Mammary epithelial cell (primary cell): ENCODE measurements at regions not wholly inside any gene's neighbourhood (a gene's known extent, or its start where the extent isn't known, plus 50 kb on each side); places are given as distances from the start of the nearest gene placed in this dataset.

Experiments used
- EZH2 ChIP-seq: IDR thresholded peaks from 2 replicates; pipeline ENCODE4 v1.6.1; 2012; ENCODE audit warnings: low read length, inconsistent platforms, borderline replicate concordance
- TF ChIP-seq, protein P1 (sequence below), 2 donors: IDR thresholded peaks in 1 of 2; conservative IDR thresholded peaks in 1 of 2; 2 replicates each; pipeline ENCODE4 v1.5.1; 2011 to 2012; ENCODE audit warnings: inconsistent platforms in 2 of 2, low read length in 2 of 2, mild to moderate bottlenecking in 2 of 2, control low read depth in 1 of 2, low read depth in 1 of 2; ENCODE audit not compliant: insufficient read depth in 1 of 2; ENCODE audit errors: extremely low read depth in 1 of 2

- TF ChIP-seq, protein P1, sequence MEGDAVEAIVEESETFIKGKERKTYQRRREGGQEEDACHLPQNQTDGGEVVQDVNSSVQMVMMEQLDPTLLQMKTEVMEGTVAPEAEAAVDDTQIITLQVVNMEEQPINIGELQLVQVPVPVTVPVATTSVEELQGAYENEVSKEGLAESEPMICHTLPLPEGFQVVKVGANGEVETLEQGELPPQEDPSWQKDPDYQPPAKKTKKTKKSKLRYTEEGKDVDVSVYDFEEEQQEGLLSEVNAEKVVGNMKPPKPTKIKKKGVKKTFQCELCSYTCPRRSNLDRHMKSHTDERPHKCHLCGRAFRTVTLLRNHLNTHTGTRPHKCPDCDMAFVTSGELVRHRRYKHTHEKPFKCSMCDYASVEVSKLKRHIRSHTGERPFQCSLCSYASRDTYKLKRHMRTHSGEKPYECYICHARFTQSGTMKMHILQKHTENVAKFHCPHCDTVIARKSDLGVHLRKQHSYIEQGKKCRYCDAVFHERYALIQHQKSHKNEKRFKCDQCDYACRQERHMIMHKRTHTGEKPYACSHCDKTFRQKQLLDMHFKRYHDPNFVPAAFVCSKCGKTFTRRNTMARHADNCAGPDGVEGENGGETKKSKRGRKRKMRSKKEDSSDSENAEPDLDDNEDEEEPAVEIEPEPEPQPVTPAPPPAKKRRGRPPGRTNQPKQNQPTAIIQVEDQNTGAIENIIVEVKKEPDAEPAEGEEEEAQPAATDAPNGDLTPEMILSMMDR (conservative IDR thresholded peaks at IDR 0.05 in 1 of 2, IDR thresholded peaks at IDR 0.05 in 1 of 2; ENCODE audit: extremely low read depth in 1 of 2, insufficient read depth in 1 of 2, low read depth in 1 of 2, low read length in 2 of 2), result no peak
- TF ChIP-seq EZH2, result no peak
These were observed 132.1 kb downstream of the PLCE1 start for GRCh38 chr10:94125856-94126255.
